Muscle of arm (tissue), 1 donor: ENCODE measurements at regions not wholly inside any gene's neighbourhood (a gene's known extent, or its start where the extent isn't known, plus 50 kb on each side); places are given as distances from the start of the nearest gene placed in this dataset.
"Not testable (repeated sequence)": the region's sequence is repeated elsewhere in the genome, so short reads cannot be mapped to it uniquely, and the experiment has no call there.

Source experiments
- DNase-seq: peaks from one replicate; pipeline ENCODE4 v3.0.0-alpha.2; 2013

GRCh38 chr6:68059261-68059660 is 575.8 kb upstream of the ADGRB3 start:
- no peak for DNase-seq

DNA sequence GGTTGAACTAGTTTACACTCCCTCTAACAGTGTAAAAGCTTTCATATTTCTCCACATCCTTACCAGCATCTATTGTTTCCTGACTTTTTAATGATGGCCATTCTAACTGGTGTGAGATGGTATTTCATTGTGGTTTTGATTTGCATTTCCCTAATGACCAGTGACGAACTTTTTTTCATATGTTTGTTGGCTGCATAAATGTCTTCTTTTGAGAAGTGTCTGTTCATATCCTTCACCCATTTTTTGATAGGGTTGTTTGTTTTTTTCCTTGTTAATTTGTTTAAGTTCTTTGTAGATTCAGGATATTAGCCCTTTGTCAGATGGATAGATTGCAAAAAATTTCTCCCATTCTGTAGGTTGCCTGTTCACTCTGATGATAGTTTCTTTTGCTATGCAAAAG is 578.5 kb upstream of the ADGRB3 start:
- DNase-seq, result not testable (repeated sequence)

DNA sequence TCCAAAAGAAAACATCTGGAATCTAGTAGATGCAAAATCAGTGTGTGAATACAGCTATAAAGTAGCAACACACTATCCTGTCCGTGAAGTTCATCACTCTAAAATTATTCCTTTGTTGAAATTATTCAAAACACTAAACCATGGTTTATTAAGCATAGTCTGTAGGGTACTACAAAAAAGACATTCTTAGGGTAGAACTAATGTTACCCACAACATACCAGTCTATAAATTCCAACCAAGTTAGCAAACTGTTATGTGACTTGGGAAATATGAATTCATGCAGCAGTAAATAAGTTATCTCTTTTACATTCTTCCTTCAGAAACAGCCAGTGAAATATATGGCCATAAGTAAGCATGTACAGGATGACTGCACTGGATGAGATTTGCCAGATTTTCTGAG is 580.3 kb upstream of the ADGRB3 start:
- DNase-seq, result no peak

GRCh38 chr6:68053805-68054373 is 581.2 kb upstream of the ADGRB3 start:
- DNase-seq, result no peak

- no peak for DNase-seq
These were observed 582.8 kb upstream of the ADGRB3 start for GRCh38 chr6:68052234-68052633.

DNA sequence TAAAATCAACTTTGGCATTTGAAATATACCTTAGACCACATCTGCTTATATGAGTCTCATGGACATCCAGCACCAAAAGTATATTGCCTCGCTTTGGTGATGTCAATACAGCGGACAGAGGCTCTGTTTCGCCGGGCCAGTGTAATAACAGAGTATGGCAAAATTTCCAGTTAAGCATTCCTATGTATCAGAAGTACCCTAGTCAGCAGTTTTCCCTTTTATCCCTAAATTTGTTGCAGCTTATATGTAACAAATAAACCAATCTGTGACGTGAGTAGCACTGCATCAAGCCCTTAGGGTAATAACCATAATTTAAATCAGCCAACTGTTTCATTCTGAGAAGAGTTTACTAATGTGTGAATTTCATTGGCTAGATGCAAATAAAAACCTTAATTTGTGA is 585.5 kb upstream of the ADGRB3 start:
- DNase-seq, result no peak

DNA sequence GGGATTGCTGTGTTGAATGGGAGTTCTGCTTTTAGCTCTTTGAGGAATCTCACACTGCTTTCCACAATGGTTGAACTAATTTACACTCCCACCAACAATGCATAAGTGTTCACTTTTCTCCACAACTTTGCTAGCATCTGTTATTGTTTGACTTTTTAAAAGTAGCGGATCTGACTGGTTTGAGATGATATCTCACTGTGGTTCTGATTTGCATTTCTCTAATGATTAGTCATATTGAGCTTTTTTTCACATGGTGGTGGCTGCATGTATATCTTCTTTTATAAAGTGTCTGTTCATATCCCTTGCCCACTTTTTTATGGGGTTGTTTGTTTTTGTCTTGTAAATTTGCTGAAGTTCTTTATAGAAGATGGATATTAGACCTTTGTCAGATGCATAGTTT is 588.3 kb upstream of the ADGRB3 start:
- no peak for DNase-seq

GRCh38 chr6:68046302-68046701 is 588.8 kb upstream of the ADGRB3 start:
- DNase-seq, result no peak

- DNase-seq, result no peak
These were observed 589.9 kb upstream of the ADGRB3 start for GRCh38 chr6:68045193-68045592.

GRCh38 chr6:68044264-68044663 is 590.8 kb upstream of the ADGRB3 start:
- no peak for DNase-seq

DNA sequence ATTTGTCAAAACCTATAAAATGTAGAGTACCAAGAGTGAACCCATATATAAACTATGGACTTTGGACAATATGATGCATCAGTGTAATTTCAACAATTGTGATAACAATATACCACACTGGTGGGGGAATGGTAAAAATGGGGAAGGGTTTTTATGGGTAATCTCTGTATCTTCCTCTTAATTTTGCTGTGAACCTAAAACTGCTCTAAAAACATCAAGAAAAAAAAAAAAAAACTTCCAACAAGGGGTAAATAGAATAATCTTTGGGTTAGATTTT is 592.0 kb upstream of the ADGRB3 start:
- DNase-seq, result no peak

GRCh38 chr6:68042339-68043121 is 592.6 kb upstream of the ADGRB3 start:
- DNase-seq, result no peak

DNA sequence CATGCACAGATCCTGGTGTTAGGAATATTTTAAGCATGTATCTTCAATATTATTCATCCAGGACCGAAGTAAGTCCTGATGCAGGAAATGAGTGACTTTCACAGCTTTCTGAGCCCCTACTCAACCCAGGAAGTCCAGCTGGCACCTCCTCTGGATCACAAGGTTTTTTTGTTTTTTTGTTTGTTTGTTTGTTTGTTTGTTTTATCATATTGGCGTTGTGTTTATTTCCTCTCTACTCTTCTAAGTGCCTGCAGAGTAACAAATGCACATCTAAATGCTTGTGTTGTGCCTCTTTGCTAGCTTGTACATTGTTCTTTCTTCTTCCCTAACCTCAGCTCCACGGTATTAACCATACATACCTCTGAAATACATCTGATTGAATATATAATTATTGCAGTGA is 594.3 kb upstream of the ADGRB3 start:
- no peak for DNase-seq

- no peak for DNase-seq
These were observed 594.7 kb upstream of the ADGRB3 start for GRCh38 chr6:68040312-68040778.

GRCh38 chr6:68039641-68040311 is 595.3 kb upstream of the ADGRB3 start:
- DNase-seq, result no peak

GRCh38 chr6:68038815-68039408 is 596.2 kb upstream of the ADGRB3 start:
- DNase-seq, result no peak

DNA sequence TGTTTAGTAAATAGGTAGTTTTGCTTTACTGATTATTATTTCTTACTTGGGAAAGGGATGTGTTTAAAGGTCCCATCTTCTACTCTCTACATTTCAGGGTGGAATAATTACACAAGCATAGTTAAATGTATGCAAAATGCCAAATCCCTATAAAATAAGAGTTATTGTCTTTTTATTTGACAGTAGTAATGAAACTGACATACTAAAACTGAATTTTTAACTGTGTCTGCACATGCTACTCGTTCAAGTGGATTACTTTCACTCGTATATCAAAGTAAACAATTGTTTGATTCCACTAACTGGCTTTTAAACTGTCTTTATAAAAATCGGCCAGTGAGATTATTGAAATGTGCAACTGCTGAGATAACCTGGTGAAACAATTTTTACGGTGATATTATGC is 602.9 kb upstream of the ADGRB3 start:
- no peak for DNase-seq

DNA sequence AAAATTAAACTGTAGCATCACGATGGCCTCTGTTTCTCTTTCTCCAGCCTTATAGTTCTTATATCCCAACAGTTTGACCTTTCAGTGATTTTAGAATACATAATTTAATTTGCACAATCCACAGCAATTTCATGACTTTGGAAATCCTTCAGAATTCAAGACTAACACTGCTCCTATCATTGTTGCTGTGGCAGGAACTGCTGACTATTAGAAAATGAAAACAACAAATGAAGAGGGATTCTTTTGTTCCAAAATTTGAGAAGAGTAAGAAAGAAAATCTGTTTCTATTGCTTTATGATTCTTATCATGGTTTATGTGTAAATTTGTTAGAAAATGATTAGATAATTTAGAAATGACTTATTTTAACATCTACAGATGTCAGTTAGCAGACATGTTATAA is 604.0 kb upstream of the ADGRB3 start:
- DNase-seq, result no peak

- DNase-seq, result no peak
These were observed 608.6 kb upstream of the ADGRB3 start for GRCh38 chr6:68026483-68026882.

DNA sequence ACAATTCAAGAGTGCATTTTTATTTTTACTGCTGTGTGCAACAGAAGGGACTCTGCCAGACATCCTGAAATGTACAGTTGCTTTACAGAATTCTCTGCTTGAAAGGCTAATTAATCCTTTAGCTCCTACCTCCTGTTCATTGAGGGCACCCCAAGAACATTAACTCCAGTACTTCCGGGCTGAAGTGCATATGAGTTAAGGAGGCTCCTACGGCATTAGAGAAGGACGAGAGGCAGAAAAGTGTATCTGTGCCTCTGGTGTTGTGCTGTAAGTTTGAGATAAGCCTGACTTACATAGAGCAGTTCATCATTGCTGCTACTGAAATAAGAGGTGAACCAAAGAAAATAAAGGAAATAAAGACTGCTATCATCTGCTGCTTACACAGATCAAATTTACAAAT is 609.3 kb upstream of the ADGRB3 start:
- no peak for DNase-seq

GRCh38 chr6:68024570-68025269 is 610.4 kb upstream of the ADGRB3 start:
- DNase-seq, result no peak

- not testable (repeated sequence) for DNase-seq
These were observed 612.1 kb upstream of the ADGRB3 start for GRCh38 chr6:68022968-68023367.
